Caco-2 (cell line): ENCODE measurements at regions not wholly inside any gene's neighbourhood (a gene's known extent, or its start where the extent isn't known, plus 50 kb on each side); places are given as distances from the start of the nearest gene placed in this dataset.

Experiments used
- BruUV-seq: library from RNA; stranded (reverse); fragments of 400-500 nt; replicated peaks from 2 replicates; lab custom pipeline; 2021; lab: Mats Ljungman, UMichigan
- CTCF ChIA-PET: fragments of 300-600 bp; sonication (Branson Sonifier 250); formaldehyde crosslinking; loops from one replicate; lab custom pipeline; 2022; ENCODE audit warnings: antibody characterized with exemption; lab: Charles Lee
- POLR2A ChIA-PET: fragments of 300-600 bp; sonication (Branson Sonifier 250); formaldehyde crosslinking; loops from one replicate; lab custom pipeline; 2022; ENCODE audit warnings: antibody characterized with exemption; lab: Charles Lee
- DNase-seq, 2 experiments: peaks; one replicate each; pipeline versions ENCODE4 v3.0.0 to v3.0.0-alpha.2; 2020 to 2022
- H3K27me3 ChIP-seq: replicated peaks from 2 replicates; pipeline ENCODE4 v1.6.0; 2011; ENCODE audit warnings: low read length; ENCODE audit not compliant: control insufficient read depth, insufficient read depth
- H3K36me3 ChIP-seq: 2 replicates; pipeline ENCODE4 v1.5.1; 2011; ENCODE audit warnings: low read length; ENCODE audit not compliant: control insufficient read depth, insufficient read depth
- H3K4me1 ChIP-seq: fragments of 250-450 bp; sonication (Bioruptor Pico); 2 replicates; pipeline ENCODE4 v1.5.1; 2020; ENCODE audit warnings: mild to moderate bottlenecking
- H3K4me3 ChIP-seq: 2 replicates; pipeline ENCODE4 v1.5.1; 2011; ENCODE audit warnings: low read depth, mild to moderate bottlenecking, control low read depth, low read length
- H3K9me3 ChIP-seq: fragments of 250-450 bp; sonication (Bioruptor Pico); 2 replicates; pipeline ENCODE4 v1.5.1; 2020; ENCODE audit warnings: mild to moderate bottlenecking, moderate library complexity
- H3K27ac Mint-ChIP-seq: one replicate; pipeline ENCODE4 v1.8.0; 2022; ENCODE audit warnings: mixed read lengths; ENCODE audit not compliant: unreplicated experiment
- H3K27me3 Mint-ChIP-seq: one replicate; pipeline ENCODE4 v1.8.0; 2022; ENCODE audit warnings: mixed read lengths; ENCODE audit not compliant: insufficient read depth, unreplicated experiment
- H3K36me3 Mint-ChIP-seq: one replicate; pipeline ENCODE4 v1.8.0; 2022; ENCODE audit warnings: mild to moderate bottlenecking, mixed read lengths; ENCODE audit not compliant: insufficient read depth, unreplicated experiment
- H3K4me1 Mint-ChIP-seq: one replicate; pipeline ENCODE4 v1.8.0; 2022; ENCODE audit warnings: low read depth, mixed read lengths; ENCODE audit not compliant: unreplicated experiment
- H3K4me3 Mint-ChIP-seq: one replicate; pipeline ENCODE4 v1.8.0; 2022; ENCODE audit warnings: mild to moderate bottlenecking, moderate library complexity, mixed read lengths; ENCODE audit not compliant: unreplicated experiment
- H3K9me3 Mint-ChIP-seq: one replicate; pipeline ENCODE4 v1.8.0; 2022; ENCODE audit warnings: mixed read lengths; ENCODE audit not compliant: unreplicated experiment
- intact Hi-C: fragments of 100-400 bp; cut with micrococcal nuclease; formaldehyde crosslinking; loops from one replicate; pipeline ENCODE4 v1.10.0; 2022; ENCODE audit not compliant: unreplicated experiment
- TF ChIP-seq, protein P1 (sequence below), 2 experiments: fragments of 200-600 bp in 1 of 2; IDR thresholded peaks; 1 replicate in 1 of 2; 2 replicates in 1 of 2; pipeline versions ENCODE4 v1.5.1 to v1.8.0; 2011 to 2022; ENCODE audit warnings: antibody characterized with exemption in 1 of 2, control low read depth in 1 of 2, inconsistent platforms in 1 of 2, low read depth in 1 of 2, low read length in 1 of 2, mild to moderate bottlenecking in 1 of 2, moderate library complexity in 1 of 2; ENCODE audit not compliant: insufficient read depth in 1 of 2, severe bottlenecking in 1 of 2, unreplicated experiment in 1 of 2

DNA sequence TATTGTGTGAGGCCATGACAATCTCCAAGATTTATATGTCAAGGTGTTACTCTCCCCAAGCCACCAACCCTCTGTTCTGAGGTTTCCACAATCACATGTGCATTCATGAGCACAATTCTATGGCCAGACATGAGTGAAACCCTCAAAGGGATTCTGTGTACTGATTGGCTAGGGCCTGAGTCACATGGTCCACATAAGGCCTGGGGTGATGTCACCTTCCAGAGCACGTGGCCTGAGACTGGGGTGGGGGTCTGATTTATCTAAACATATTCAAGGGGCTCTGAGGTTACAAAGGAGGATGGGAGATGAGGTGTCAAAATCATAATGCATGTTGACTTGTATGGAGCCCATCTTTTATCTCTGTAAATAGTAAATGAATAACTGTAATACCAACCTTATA lies 1369.9 kb upstream of the TMEM132C start:
- Histone ChIP-seq H3K27me3 (no peaks in the 10 kb centered on the region), H3K36me3 (no peaks in the 10 kb centered on the region), H3K4me1 (no peaks in the 10 kb centered on the region), H3K9me3 (no peaks in the 10 kb centered on the region), H3K4me3 (no peak overlapping the region)
- H3K36me3 Mint-ChIP-seq: no peaks in the 10 kb centered on the region
- H3K9me3 Mint-ChIP-seq: peaks cover 2% of the 10 kb centered on the region
- H3K27ac Mint-ChIP-seq: no peak overlapping the region
- TF ChIP-seq, protein P1, sequence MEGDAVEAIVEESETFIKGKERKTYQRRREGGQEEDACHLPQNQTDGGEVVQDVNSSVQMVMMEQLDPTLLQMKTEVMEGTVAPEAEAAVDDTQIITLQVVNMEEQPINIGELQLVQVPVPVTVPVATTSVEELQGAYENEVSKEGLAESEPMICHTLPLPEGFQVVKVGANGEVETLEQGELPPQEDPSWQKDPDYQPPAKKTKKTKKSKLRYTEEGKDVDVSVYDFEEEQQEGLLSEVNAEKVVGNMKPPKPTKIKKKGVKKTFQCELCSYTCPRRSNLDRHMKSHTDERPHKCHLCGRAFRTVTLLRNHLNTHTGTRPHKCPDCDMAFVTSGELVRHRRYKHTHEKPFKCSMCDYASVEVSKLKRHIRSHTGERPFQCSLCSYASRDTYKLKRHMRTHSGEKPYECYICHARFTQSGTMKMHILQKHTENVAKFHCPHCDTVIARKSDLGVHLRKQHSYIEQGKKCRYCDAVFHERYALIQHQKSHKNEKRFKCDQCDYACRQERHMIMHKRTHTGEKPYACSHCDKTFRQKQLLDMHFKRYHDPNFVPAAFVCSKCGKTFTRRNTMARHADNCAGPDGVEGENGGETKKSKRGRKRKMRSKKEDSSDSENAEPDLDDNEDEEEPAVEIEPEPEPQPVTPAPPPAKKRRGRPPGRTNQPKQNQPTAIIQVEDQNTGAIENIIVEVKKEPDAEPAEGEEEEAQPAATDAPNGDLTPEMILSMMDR (IDR thresholded peaks at IDR 0.05; ENCODE audit: insufficient read depth in 1 of 2, low read depth in 1 of 2, low read length in 1 of 2, severe bottlenecking in 1 of 2, unreplicated experiment in 1 of 2): no peak
- intact Hi-C loops: no loop called here
- CTCF ChIA-PET: no interaction called here
- POLR2A ChIA-PET: no interaction called here
- H3K27me3 Mint-ChIP-seq: no peaks in the 10 kb centered on the region
- no peak overlapping the region for H3K4me3 Mint-ChIP-seq
- H3K4me1 Mint-ChIP-seq: no peaks in the 10 kb centered on the region
- no peak for DNase-seq
- no TSS peak for BruUV-seq

DNA sequence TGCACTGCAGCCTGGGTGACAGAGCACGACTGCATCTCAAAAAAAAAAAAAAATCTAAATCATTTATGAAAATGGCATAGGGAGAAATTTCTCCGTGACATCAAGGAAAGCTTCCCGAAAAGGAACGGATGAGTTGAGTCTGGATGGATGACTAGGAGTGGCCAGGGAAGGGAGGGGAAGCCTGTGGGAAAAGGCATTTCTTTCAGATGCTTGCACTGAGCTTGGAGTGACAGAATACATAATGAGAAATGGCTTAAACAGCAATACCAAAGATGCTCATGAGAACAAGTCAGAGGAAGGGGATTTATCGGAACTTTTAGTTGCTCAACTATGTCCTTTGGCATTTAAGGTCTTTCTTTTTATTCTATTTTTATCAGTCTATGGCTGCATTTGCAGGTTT lies 1369.2 kb upstream of the TMEM132C start:
- POLR2A ChIA-PET: no interaction called here
- Mint-ChIP-seq H3K27me3 (no peaks in the 10 kb centered on the region), H3K9me3 (no peaks in the 10 kb centered on the region), H3K36me3 (no peaks in the 10 kb centered on the region), H3K4me1 (no peaks in the 10 kb centered on the region), H3K27ac (no peak overlapping the region), H3K4me3 (no peak overlapping the region)
- no TSS peak for BruUV-seq
- Histone ChIP-seq H3K4me1 (no peaks in the 10 kb centered on the region), H3K27me3 (no peaks in the 10 kb centered on the region), H3K4me3 (no peak overlapping the region), H3K36me3 (no peaks in the 10 kb centered on the region), H3K9me3 (no peaks in the 10 kb centered on the region)
- CTCF ChIA-PET: no interaction called here
- TF ChIP-seq, protein P1 (IDR thresholded peaks at IDR 0.05; ENCODE audit: insufficient read depth in 1 of 2, low read depth in 1 of 2, low read length in 1 of 2, severe bottlenecking in 1 of 2, unreplicated experiment in 1 of 2): no peak
- DNase-seq: no peak
- intact Hi-C loops: no loop called here

DNA sequence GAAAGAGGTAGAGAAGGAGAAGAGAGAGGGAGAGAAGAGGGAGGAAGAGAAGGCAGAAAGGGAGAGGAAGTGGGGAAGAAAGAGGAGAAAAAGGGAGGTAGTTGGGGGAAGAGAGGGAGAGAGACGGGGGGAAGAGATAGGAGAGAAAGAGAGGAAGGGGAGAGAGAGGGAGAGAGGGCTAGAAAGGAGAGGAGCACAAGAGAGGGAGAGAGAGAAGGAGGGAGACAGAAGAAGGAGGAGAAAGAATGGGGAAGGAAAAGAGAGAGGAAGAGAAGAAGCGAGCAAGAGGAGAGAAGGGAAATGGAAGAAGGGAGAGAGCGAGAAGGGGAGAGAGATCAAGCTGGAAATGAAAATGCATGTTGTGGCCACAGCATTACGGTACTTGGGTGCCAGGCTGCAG lies 1368.4 kb upstream of the TMEM132C start:
- Mint-ChIP-seq H3K36me3 (no peaks in the 10 kb centered on the region), H3K27me3 (no peaks in the 10 kb centered on the region), H3K27ac (no peak overlapping the region), H3K9me3 (no peaks in the 10 kb centered on the region), H3K4me3 (no peak overlapping the region), H3K4me1 (no peaks in the 10 kb centered on the region)
- Histone ChIP-seq H3K36me3 (no peaks in the 10 kb centered on the region), H3K27me3 (no peaks in the 10 kb centered on the region), H3K4me1 (no peaks in the 10 kb centered on the region), H3K4me3 (no peak overlapping the region), H3K9me3 (no peaks in the 10 kb centered on the region)
- intact Hi-C loops: no loop called here
- CTCF ChIA-PET: no interaction called here
- BruUV-seq: no TSS peak
- TF ChIP-seq, protein P1 (IDR thresholded peaks at IDR 0.05; ENCODE audit: insufficient read depth in 1 of 2, low read depth in 1 of 2, low read length in 1 of 2, severe bottlenecking in 1 of 2, unreplicated experiment in 1 of 2): no peak
- no peak for DNase-seq
- POLR2A ChIA-PET: no interaction called here
